Endothelial cell of umbilical vein (primary cell): ENCODE measurements at regions not wholly inside any gene's neighbourhood (a gene's known extent, or its start where the extent isn't known, plus 50 kb on each side); places are given as distances from the start of the nearest gene placed in this dataset.
"Not testable (repeated sequence)": the region's sequence is repeated elsewhere in the genome, so short reads cannot be mapped to it uniquely, and the experiment has no call there.

Experiments
- CTCF ChIP-seq, 2 donors: IDR thresholded peaks; 1 replicate in 1 of 2; 2 replicates in 1 of 2; pipeline ENCODE4 v1.5.1; 2011; ENCODE audit warnings: low read length in 2 of 2, mild to moderate bottlenecking in 2 of 2, moderate library complexity in 2 of 2, control low read depth in 1 of 2, inconsistent platforms in 1 of 2, low read depth in 1 of 2; ENCODE audit not compliant: insufficient read depth in 1 of 2; ENCODE audit errors: extremely low read depth in 1 of 2
- EZH2 ChIP-seq: IDR thresholded peaks from 2 replicates; pipeline ENCODE4 v1.6.1; 2012; ENCODE audit warnings: borderline replicate concordance, low read depth, mild to moderate bottlenecking, moderate library complexity, low read length, inconsistent platforms; ENCODE audit not compliant: severe bottlenecking
- FOS ChIP-seq: IDR thresholded peaks from 2 replicates; pipeline ENCODE4 v1.6.1; 2011; ENCODE audit warnings: mild to moderate bottlenecking, low read length, moderate library complexity, borderline replicate concordance; ENCODE audit not compliant: insufficient read depth
- GATA2 ChIP-seq: IDR thresholded peaks from 2 replicates; pipeline ENCODE4 v1.7.0; 2011; ENCODE audit warnings: low read depth, mild to moderate bottlenecking, moderate library complexity, mixed read lengths, low read length; ENCODE audit not compliant: insufficient read length, insufficient read depth
- JUN ChIP-seq: IDR thresholded peaks from 2 replicates; pipeline ENCODE4 v1.6.1; 2011; ENCODE audit warnings: borderline replicate concordance, low read depth; ENCODE audit not compliant: insufficient read length, insufficient read depth
- MAX ChIP-seq: IDR thresholded peaks from 2 replicates; pipeline ENCODE4 v1.6.1; 2011; ENCODE audit not compliant: insufficient read depth, insufficient read length
- MYC ChIP-seq: IDR thresholded peaks from one replicate; pipeline ENCODE4 v1.6.1; 2011; ENCODE audit warnings: mild to moderate bottlenecking, low read depth, low read length
- POLR2A ChIP-seq: IDR thresholded peaks from 2 replicates; pipeline ENCODE4 v1.6.1; 2012; ENCODE audit warnings: low read depth, mild to moderate bottlenecking, control low read depth, low read length
- POLR2AphosphoS5 ChIP-seq: IDR thresholded peaks from 2 replicates; pipeline ENCODE4 v1.6.1; 2012; ENCODE audit warnings: low read depth, mild to moderate bottlenecking, control low read depth, low read length, moderate library complexity; ENCODE audit not compliant: insufficient read depth

- not testable (repeated sequence) for TF ChIP-seq EZH2; POLR2A; CTCF (IDR thresholded peaks at IDR 0.05; ENCODE audit: extremely low read depth in 1 of 2, insufficient read depth in 1 of 2, low read depth in 1 of 2, low read length in 2 of 2); JUN; MAX; POLR2AphosphoS5; GATA2; MYC; FOS
These were observed 665.4 kb upstream of the RAG2 start for GRCh38 chr11:37263467-37263866.
